Dendritic cell treated with granulocyte-macrophage colony-stimulating factor and Interleukin-4, amounts not matched to agents 40 ng/mL and 50 ng/mL, for 4 days (primary cell): ENCODE measurements at regions not wholly inside any gene's neighbourhood (a gene's known extent, or its start where the extent isn't known, plus 50 kb on each side); places are given as distances from the start of the nearest gene placed in this dataset.
"Not testable (repeated sequence)": the region's sequence is repeated elsewhere in the genome, so short reads cannot be mapped to it uniquely, and the experiment has no call there.

Experiments
- H3K27ac Mint-ChIP-seq: one replicate; pipeline ENCODE4 v1.8.0; 2022; ENCODE audit warnings: mild to moderate bottlenecking, mixed read lengths
- H3K27me3 Mint-ChIP-seq: one replicate; pipeline ENCODE4 v1.8.0; 2022; ENCODE audit warnings: mild to moderate bottlenecking, mixed read lengths
- H3K36me3 Mint-ChIP-seq: one replicate; pipeline ENCODE4 v1.8.0; 2022; ENCODE audit warnings: low read depth, mixed read lengths
- H3K4me1 Mint-ChIP-seq: one replicate; pipeline ENCODE4 v1.8.0; 2022; ENCODE audit warnings: low read depth, mixed read lengths
- H3K4me3 Mint-ChIP-seq: one replicate; pipeline ENCODE4 v1.8.0; 2022; ENCODE audit warnings: mild to moderate bottlenecking, moderate library complexity, mixed read lengths
- H3K9me3 Mint-ChIP-seq: one replicate; pipeline ENCODE4 v1.8.0; 2022; ENCODE audit warnings: mixed read lengths
- intact Hi-C: fragments of 100-400 bp; cut with micrococcal nuclease; formaldehyde crosslinking; loops from one replicate; pipeline ENCODE4 v1.15.0; 2022

GRCh38 chr19:31046024-31046423 is 303.2 kb downstream of the TSHZ3 start:
- H3K4me3 Mint-ChIP-seq = no peak overlapping the region
- no peak overlapping the region for H3K27ac Mint-ChIP-seq
- no peaks in the 10 kb centered on the region for H3K27me3 Mint-ChIP-seq
- intact Hi-C loops = no loop called here
- H3K36me3 Mint-ChIP-seq = no peaks in the 10 kb centered on the region
- H3K9me3 Mint-ChIP-seq = no peaks in the 10 kb centered on the region
- H3K4me1 Mint-ChIP-seq = no peaks in the 10 kb centered on the region

DNA sequence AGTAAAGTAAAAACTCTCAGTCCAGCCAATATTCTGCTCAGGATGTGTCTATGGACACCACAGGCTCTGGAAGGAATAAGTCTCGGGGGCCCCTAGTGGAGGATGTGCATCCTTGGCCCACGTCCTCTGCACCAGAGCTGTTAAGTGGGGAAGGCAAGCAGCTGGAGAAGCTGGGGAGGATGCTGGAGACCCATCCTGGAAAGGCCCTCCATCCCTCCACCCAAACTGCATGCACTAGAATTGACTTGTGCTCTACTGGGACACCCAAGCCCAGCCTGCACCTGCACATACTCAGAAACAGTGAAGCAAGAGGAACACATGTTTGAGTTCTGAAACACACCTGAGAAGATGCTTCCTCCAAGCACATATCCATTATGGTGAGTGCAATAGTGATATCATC is 307.8 kb downstream of the TSHZ3 start:
- Mint-ChIP-seq H3K27me3 (no peaks in the 10 kb centered on the region), H3K9me3 (no peaks in the 10 kb centered on the region), H3K4me3 (no peak overlapping the region), H3K4me1 (no peaks in the 10 kb centered on the region), H3K36me3 (no peaks in the 10 kb centered on the region), H3K27ac (no peak overlapping the region)
- intact Hi-C loops = no loop called here

DNA sequence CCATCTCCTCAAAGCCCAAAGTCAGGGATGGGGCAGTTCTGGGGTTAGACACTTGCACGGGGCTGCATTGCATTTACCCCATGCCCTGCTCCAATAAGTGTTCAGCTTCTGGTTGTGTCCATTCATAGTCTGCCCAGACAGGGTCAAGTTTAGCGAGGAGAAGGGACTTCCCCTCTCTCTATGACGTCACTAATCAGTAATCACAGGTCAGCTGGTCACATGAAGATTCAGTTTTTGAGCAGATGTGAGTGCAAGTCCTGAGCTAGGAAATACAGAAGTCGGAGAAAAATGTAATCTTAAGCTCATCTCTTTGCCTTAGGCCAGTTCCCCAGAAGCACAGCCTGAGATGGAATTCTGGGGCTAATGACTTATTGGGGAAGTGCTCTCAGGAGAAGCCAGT is 310.1 kb downstream of the TSHZ3 start:
- Mint-ChIP-seq H3K27me3 (peaks cover 3% of the 10 kb centered on the region), H3K9me3 (no peaks in the 10 kb centered on the region), H3K4me3 (no peak overlapping the region), H3K36me3 (no peaks in the 10 kb centered on the region), H3K27ac (no peak overlapping the region), H3K4me1 (no peaks in the 10 kb centered on the region)
- intact Hi-C loops = no loop called here

GRCh38 chr19:31037286-31037980 is 311.8 kb downstream of the TSHZ3 start:
- Mint-ChIP-seq H3K4me1 (peaks cover 2% of the 10 kb centered on the region), H3K27ac (no peak overlapping the region), H3K27me3 (peaks cover 4% of the 10 kb centered on the region), H3K4me3 (no peak overlapping the region), H3K36me3 (no peaks in the 10 kb centered on the region), H3K9me3 (no peaks in the 10 kb centered on the region)
- intact Hi-C loops = no loop called here

GRCh38 chr19:31031455-31031854 is 317.8 kb downstream of the TSHZ3 start:
- H3K4me3 Mint-ChIP-seq, H3K4me1 Mint-ChIP-seq, H3K36me3 Mint-ChIP-seq, H3K27ac Mint-ChIP-seq, H3K27me3 Mint-ChIP-seq, H3K9me3 Mint-ChIP-seq, intact Hi-C loops: not testable (repeated sequence)

DNA sequence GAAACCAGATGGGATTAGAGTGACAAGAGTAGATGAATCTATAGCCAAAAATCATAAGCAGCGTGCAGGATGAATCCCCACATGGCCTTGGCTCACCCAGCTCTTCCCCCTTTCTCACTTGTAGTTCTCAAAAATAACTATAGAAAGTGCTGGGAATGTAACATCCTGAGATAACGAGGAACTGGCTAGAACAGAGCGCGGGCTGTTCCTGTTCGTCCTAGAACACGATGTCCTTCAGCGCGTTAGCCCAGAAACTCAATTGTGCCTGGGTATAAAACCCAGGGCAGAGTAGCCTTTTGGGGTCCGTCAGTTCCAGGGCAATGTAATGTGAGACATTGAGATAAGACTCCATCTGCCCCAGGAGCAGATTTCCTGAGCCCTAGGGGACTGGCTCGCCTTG is 326.2 kb downstream of the TSHZ3 start:
- Mint-ChIP-seq H3K4me3 (no peak overlapping the region), H3K36me3 (no peaks in the 10 kb centered on the region), H3K4me1 (no peaks in the 10 kb centered on the region), H3K27me3 (peaks cover 1% of the 10 kb centered on the region), H3K27ac (no peak overlapping the region), H3K9me3 (no peaks in the 10 kb centered on the region)
- intact Hi-C loops = no loop called here

DNA sequence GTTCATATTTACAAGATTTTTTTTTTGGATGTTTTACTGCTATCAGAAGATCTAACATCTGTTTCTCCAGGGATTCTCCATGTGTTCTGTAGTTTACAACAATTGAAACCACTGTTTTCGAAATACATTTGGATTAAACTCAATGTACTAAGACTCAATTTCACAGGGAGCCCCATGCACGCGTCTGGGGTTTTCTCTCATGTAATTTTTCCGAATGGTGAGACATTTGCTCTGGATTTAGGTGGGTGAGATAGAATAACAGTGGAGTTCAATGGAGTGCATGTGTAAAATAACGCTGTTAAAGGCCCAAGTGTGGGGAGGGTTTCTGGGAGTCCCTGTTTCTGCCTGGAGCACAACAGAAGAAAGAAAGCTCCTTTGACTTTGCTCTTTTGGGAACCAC is 330.3 kb downstream of the TSHZ3 start:
- Mint-ChIP-seq H3K4me3 (no peak overlapping the region), H3K4me1 (peaks cover 6% of the 10 kb centered on the region), H3K9me3 (no peaks in the 10 kb centered on the region), H3K27me3 (peaks cover 1% of the 10 kb centered on the region), H3K27ac (no peak overlapping the region), H3K36me3 (no peaks in the 10 kb centered on the region)
- intact Hi-C loops = no loop called here

- Mint-ChIP-seq H3K9me3 (no peaks in the 10 kb centered on the region), H3K27me3 (peaks cover 1% of the 10 kb centered on the region), H3K4me3 (no peak overlapping the region), H3K27ac (no peak overlapping the region), H3K36me3 (no peaks in the 10 kb centered on the region), H3K4me1 (peaks cover 6% of the 10 kb centered on the region)
- intact Hi-C loops = no loop called here
Measured at GRCh38 chr19:31015778-31016177, 333.5 kb downstream of the TSHZ3 start.

DNA sequence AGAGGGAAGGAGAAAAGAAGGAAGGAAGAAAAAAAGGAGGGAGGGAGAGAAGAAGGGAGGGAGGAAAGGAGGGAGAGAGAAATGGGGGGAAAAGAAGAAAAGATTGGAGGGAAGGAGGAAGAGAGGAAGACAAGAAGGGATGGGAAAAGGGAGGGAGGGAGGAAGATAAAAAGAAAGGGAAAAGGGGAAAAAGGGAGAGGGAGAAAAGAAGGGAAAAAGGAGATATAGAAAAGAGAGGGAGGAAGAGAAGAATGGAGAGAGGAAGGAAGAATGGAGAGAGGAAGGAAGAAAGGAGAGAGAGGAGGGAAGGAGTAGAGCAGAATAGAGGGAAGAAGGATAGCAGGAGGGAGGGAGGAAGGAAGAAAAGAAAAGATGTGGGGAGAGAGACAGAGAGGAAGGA is 334.6 kb downstream of the TSHZ3 start:
- Mint-ChIP-seq H3K9me3 (no peaks in the 10 kb centered on the region), H3K27me3 (peaks cover 1% of the 10 kb centered on the region), H3K4me1 (peaks cover 6% of the 10 kb centered on the region), H3K4me3 (no peak overlapping the region), H3K27ac (no peak overlapping the region), H3K36me3 (no peaks in the 10 kb centered on the region)
- intact Hi-C loops = no loop called here

DNA sequence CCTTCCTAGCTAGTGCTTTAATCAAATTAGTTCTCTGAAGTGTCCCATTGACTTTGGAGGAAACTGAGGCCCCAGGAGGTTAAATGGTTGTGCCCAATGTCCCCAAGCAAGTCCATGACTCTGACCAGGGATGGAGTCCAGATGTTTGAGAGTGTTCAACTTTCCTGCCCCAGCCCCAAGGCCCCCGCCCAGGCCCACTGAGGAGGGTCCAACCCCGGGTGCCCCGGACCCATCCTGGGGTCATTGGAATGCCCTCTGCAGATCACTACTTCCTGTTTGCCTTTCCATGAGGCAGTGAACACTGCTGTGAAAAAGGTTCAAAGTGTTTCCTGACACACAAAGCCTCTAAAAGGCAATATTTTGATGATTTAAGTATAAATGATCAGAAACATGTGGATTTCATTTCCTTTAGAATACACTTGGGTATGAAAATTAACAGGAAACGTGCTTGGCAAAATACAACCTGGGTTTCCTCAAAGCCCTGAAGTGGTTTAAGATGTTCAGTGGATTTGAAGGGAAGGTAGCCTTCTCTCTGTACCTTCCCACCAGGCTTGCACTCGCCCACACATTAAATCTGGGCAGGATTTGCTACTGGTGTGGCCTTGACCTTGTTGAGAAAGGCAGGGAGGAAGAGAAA is 335.7 kb downstream of the TSHZ3 start:
- Mint-ChIP-seq H3K4me1 (peaks cover 6% of the 10 kb centered on the region), H3K27ac (no peak overlapping the region), H3K27me3 (peaks cover 1% of the 10 kb centered on the region), H3K9me3 (no peaks in the 10 kb centered on the region), H3K36me3 (no peaks in the 10 kb centered on the region), H3K4me3 (no peak overlapping the region)
- intact Hi-C loops = no loop called here

- H3K27ac Mint-ChIP-seq = no peak overlapping the region
- H3K4me3 Mint-ChIP-seq = no peak overlapping the region
- H3K9me3 Mint-ChIP-seq = peaks cover 9% of the 10 kb centered on the region
- no peaks in the 10 kb centered on the region for H3K27me3 Mint-ChIP-seq
- H3K36me3 Mint-ChIP-seq = no peaks in the 10 kb centered on the region
- intact Hi-C loops = no loop called here
- H3K4me1 Mint-ChIP-seq = no peaks in the 10 kb centered on the region
Measured at GRCh38 chr19:31002518-31003244, 346.6 kb downstream of the TSHZ3 start.

DNA sequence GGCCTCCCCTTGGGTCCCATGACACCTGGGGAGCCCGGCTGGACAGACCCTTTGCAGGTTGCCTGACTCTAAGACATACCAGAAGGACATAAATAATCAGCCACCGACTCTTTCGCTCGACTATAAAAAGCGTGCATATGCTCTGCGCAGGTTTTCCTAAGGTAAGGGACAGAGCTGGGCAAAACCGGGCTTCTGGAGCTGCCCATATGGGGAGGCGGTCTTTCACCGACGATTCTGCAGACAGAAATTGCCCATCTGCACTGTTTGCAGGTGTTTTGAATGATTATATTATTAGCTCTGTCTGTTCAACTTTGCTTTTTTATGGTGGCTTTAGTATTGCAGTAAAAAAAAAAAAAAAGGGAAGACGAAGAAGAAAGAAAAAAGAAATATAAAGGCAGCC is 347.2 kb downstream of the TSHZ3 start:
- H3K4me1 Mint-ChIP-seq = no peaks in the 10 kb centered on the region
- intact Hi-C loops = no loop called here
- H3K27ac Mint-ChIP-seq = no peak overlapping the region
- H3K36me3 Mint-ChIP-seq = no peaks in the 10 kb centered on the region
- H3K4me3 Mint-ChIP-seq = no peak overlapping the region
- H3K27me3 Mint-ChIP-seq = no peaks in the 10 kb centered on the region
- H3K9me3 Mint-ChIP-seq = peaks cover 9% of the 10 kb centered on the region

DNA sequence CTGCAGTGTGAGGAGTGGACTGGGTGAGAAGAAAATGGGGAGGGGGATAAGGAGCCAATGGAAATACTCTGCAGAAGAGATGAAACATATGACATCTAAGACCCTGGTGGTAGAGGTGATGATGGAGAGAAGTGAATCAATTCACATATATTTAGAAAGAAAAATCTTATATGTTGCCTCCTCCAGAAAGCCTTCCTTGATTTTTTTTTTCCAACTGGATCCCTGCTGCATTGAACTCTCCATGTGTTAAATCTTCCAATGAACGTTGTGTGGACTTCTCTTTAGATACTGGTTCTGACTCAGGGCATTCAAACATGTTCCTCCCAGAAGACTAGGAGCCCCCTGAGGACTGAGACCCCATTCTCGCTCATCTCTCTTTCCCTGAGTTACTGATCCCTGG is 348.3 kb downstream of the TSHZ3 start:
- H3K9me3 Mint-ChIP-seq = peaks cover 9% of the 10 kb centered on the region
- H3K36me3 Mint-ChIP-seq = no peaks in the 10 kb centered on the region
- no peaks in the 10 kb centered on the region for H3K4me1 Mint-ChIP-seq
- H3K27me3 Mint-ChIP-seq = no peaks in the 10 kb centered on the region
- intact Hi-C loops = no loop called here
- no peak overlapping the region for H3K27ac Mint-ChIP-seq
- no peak overlapping the region for H3K4me3 Mint-ChIP-seq

GRCh38 chr19:30999726-31000125 is 349.5 kb downstream of the TSHZ3 start:
- H3K27ac Mint-ChIP-seq = no peak overlapping the region
- peaks cover 4% of the 10 kb centered on the region for H3K9me3 Mint-ChIP-seq
- no peaks in the 10 kb centered on the region for H3K36me3 Mint-ChIP-seq
- H3K4me3 Mint-ChIP-seq = no peak overlapping the region
- intact Hi-C loops = no loop called here
- H3K4me1 Mint-ChIP-seq = no peaks in the 10 kb centered on the region
- H3K27me3 Mint-ChIP-seq = no peaks in the 10 kb centered on the region
